HG02973 (cell line): ENCODE measurements at regions not wholly inside any gene's neighbourhood (a gene's known extent, or its start where the extent isn't known, plus 50 kb on each side); places are given as distances from the start of the nearest gene placed in this dataset.
"Not testable (repeated sequence)": the region's sequence is repeated elsewhere in the genome, so short reads cannot be mapped to it uniquely, and the experiment has no call there.

ENCODE experiments used
- ATAC-seq: cut with Tn5 transposase; IDR thresholded peaks from one replicate; pipeline ENCODE4 v1.9.1; 2021; ENCODE audit warnings: moderate library complexity; ENCODE audit not compliant: unreplicated experiment

DNA sequence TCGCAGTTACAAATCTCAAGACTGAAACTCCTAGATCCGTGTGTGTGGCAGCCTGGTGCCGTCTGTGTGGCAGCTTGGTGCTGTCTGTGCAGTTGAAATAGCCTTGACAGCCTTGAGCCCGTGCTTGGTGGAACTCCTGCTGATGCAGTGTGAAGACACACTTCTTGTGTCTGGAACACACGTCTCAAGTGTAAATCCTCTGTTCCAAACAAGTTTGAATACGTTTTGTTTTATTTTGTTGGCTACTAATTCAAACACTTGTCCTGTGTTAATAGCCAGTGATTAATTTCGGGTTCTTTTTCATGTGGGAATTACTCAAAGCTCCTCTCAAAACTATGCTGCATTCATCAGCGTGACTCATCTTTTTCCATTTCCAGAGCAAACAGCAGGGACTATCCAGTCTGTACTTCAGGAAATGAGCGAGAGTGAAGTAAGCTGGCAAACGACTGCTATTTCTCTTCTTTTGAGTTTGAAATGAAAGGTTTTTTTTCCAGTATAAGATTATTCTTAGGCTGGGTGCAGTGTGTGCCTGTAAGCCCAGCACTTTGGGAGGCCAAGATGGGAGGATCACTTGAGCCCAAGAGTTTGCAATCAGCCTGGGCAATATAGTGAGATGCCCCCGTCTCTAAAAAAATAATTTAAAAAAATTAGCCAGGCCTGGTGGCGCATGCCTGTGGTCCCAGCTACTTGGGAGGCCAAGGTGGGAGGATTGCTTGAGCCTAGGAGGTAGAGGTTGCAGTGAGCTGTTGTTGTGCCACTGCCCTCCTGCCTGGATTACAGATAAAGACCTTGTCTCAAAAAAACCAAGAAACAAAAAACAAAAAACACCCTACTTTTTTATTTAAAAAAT is 152.9 kb downstream of the SPP2 start:
- ATAC-seq: no peak

DNA sequence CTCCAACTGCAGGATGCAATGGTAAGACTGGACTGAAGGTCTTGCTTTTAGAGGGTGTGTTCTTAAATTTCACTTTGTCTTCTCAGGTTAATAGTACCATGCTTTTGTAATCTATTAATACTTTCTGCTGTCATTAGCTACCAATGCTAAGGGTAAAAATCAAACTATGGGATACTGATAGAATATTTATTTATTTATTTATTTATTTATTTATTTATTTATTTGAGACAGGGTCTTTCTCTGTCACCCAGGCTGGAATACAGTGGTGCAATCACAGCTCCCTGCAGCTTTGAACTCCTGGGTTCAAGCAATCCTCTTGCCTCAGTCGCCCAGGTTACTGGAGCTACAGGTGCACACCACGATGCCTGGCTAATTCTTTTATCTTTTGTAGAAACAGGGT is 152.1 kb downstream of the SPP2 start:
- no peak for ATAC-seq

DNA sequence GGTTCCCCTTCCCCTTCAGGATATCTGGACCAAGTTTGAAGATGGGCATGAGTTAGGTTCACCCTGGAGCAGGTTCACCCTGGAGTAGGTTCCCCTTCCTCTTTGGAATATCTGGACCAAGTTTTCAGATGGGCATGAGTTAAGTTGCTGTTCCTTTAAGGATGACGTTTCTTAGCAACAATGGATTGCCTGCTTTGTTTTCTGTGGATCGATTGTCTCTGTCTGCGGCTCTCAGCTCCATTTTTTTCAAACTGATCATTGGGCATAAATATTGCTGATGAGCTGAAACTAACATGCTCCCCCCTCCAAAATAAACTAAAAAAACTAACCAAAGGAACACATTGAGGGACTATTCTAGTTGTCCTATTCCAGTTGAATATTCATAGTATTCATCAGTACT is 149.5 kb downstream of the SPP2 start:
- ATAC-seq: no peak

DNA sequence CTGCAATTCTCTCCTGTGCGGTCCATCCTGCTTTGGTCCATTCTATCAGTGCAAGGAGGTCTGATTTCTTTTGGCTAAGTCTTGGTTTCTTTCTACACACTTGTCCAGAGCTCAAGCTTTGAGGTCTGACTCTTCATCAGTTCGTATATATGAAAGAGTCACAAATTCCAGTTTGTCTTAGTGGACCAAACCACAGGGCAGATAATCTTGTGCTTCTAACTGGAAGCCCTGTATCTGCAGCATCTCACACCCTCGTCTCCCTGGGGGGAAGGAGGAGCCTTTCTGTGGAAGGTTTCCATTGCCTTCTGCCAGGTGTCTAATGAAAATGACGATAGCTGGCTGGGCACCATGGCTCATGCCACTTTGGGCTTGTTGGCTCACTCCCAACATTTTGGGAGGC is 148.5 kb downstream of the SPP2 start:
- ATAC-seq: no peak

DNA sequence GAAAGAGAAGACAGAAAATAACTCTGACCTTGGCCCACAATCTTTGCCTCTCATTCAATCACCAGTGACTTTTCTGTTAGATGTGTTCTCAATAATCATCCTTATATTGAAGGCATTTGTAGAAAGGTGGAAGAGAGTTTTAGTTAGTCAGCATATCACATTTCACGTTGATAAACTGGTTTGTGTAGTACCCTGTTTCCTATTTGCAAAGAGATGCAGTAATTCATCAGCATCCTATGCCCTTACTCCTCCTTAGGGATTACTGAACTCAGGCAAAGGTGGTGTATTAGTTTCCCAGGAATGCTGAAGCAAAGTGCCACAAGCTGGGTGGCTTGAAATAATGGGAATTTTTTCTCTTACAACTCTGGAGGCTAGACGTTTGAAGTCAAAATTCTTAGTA is 145.0 kb downstream of the SPP2 start:
- no peak for ATAC-seq

DNA sequence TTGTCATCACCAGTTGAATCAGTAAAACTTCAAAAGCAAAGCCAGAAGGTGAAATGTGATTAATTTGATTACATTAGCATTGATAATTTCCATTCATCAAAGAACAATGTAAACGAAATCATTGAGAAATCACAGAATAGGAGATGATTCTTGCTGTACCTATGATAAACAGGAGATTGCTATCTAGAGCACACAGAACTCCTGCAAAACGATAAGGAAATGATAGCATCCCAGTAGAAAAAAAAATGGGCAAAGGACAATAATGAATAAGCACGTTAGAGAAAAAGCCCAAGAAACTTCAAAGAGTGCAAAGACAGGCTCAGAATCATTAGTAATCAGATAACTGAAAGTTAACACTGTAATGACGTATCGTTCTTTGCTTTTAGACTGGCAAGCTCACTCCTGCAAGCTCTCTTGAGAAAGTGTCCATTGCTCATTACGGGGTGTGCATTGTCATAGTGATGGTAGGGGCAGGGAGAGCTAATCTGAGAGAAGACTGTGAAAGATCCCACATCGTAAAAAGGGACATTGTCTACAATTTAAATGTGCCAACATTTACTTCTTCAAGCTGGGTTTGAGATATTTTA is 143.6 kb downstream of the SPP2 start:
- ATAC-seq: no peak

DNA sequence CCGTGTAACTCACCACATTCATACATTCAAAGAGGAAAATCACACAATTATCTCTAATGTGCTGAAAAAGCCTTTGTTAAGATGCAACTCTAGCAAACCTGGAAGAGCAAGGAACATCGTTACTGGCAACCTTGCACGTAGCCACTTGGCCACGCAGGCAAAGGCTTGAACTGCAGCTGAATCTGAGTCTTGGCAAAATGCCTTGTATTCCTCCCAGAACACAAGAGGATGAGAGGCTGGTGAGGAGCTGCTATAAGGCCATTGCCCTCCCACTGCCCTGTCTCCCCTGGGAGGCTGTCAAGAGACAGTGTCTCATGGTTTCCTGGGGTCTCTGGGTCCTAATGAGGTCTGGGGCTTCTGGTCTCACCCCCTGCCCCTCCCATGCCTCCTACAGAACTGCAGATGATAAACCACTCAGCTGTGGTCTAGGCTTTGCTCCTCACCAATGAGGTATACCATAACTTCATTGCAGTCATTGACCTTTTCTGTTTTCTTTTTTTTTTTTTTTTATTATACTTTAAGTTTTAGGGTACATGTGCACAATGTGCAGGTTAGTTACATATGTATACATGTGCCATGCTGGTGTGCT is 141.4 kb downstream of the SPP2 start:
- ATAC-seq: no peak

DNA sequence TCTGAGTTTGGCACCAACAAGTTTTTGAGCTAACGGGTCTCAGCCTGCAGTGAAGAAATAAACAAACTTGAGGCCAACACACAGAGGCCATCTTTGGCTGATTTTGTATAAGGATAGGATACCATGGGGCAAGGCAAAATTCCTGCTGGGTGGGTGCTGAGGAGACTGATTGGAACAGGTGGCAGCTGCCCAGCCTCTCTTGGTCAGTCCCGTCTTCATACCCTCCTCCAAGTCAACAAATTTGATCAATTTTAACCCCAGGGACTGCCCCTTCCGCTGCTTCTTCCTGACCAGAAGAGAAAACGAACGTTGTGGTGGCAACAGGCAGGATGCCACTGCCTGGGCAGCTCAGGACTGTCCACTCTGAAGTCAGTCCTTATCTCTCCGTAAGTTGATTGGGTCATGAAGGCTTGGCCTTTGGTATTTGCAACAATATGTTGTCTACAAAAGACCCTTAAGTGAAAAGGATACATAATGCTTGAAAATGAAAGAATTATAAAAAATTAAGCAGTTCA is 139.3 kb downstream of the SPP2 start:
- no peak for ATAC-seq

DNA sequence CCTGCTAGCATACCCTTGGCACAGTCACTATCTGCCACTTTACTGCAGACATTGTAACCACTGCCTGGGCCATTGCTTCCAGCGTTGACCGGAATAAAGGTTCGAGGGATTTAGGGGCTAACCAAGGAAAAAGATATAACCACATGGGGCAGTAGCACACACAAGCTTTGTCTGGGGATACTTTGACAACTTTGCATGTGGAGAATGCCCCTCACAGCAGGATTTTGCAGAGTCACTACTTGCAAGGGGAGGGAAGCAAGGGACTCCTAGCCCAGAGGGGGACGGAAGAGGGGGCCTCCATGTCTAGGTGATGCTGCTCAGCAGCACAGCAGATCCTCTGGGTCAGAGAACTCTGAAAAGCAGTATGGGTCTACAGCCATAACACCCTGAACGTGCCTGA is 138.7 kb downstream of the SPP2 start:
- no peak for ATAC-seq

DNA sequence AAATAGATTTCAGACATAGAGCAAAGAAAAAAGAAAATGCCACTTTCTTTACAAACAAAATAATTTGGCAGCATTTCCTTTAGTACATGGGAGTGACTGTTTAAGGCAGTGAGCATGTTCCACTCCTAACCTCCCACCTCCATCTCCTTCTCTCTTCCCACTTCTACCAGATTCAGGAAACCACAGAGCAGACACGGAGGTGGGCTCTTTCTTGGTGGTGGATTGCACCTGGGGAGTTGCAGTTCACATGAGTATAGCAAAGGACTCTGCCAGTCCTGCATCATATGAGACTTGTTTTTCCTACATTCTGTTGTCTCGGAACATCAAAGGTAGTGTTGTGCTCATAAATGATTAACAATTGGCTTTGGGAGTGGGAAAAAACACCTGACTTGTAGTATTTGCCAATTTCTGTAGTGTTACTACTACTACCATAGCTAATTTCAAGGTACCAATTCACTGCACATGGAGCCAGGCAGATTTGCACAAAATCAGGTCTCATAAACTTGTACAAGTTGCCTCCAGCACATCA is 137.2 kb downstream of the SPP2 start:
- ATAC-seq: no peak

DNA sequence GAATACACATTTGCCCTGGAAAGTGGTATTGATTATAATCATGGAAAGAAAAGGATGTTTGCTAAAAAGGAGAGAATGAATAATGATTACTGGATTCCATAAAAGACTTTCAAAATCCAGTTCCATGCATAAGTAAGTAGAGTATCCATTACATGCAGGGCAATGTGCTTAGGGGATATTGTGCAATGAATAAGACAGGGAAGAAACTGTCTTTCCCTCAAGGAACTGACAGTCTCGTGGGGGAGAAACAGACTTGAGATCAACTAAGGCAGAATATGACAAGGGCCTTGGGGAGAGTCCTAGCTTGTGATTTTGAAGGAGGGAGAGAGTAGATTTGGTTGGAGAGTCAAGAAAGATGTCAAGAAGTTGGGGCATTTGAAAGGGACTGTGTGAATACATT is 130.6 kb downstream of the SPP2 start:
- ATAC-seq: no peak

DNA sequence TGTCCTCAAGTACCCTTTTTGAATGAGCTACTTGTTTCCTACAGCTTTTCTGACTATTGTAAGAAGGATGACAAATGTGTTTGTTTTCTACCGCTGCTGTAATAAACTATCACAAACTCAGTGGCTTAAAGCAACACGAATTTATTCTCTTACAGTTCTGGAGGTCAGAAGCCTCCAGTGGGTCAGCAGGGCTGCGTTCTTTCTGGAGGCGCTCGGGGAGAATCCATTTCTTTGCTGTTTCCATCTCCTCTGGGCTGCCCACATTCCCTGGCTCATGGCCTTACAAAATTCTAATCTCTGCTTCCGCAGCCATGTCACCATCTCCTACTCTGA is 128.5 kb downstream of the SPP2 start:
- no peak for ATAC-seq

DNA sequence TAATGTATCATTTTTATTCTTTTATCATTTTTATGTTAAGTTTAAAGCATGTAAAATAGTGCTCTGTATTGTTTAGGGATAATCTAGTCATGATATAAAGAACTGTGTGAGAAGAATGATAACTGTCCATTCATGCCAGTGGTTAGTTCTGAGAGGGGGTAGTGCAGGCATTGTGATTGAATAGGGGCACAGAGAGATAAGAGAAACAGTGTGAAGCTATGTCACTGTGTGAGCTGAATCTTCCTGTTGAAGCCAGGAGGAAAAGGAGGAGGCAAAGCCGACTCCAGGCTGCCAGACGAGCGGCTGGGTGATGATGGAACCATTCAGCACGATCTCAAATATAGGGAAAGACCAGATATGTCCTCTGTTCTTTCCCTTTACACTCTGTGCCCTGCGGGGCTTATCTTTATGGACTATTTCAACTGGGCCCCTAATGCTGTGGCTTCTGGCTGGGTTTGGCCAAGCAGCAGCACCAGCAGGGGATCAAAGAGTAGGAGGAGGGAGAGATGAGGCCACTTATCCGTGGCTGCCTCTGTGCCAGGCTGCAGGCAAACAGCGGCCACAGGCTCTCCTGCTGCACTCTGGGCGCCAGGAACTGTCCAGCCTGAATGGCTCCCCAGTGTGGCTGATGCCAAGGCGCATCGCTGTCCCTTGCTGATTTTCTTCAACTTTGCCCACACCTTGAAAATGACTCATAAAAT is 128.0 kb downstream of the SPP2 start:
- no peak for ATAC-seq

DNA sequence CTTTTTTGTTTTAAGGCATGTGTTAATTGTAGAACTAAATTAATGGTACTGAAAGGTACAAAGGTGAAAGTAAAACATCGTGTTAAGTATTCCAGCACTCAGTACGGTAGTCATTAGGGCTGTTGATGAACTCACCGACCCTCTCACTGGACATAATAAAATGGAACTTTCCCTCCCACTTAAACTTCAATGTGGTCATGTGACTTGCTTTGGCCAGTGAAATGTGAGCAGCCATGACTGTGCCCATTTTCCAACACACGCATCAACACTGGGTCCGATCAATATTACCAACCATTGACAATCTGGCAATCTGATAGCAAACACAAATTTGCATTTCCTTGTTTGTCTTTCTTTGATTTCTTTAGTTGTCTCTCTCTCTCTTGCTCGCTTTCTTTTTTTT is 125.1 kb downstream of the SPP2 start:
- no peak for ATAC-seq

DNA sequence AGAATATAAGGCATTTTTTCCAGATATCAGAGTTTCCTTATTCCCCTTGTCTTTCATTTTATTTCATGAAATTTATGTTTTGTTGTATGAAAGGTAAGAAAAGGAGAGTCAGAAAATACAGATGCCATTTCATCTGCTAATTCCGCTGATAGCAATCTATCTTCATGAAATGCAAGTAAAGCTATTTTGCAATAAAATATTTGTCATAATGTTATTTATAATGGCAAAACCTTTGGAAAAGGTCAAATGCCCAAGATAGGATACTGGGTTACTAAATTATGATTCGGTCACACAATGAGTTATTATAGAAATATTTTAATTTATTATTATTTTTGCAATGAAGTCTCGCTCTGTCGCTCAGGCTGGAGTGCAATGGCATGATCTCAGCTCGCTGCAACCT is 124.2 kb downstream of the SPP2 start:
- no peak for ATAC-seq

DNA sequence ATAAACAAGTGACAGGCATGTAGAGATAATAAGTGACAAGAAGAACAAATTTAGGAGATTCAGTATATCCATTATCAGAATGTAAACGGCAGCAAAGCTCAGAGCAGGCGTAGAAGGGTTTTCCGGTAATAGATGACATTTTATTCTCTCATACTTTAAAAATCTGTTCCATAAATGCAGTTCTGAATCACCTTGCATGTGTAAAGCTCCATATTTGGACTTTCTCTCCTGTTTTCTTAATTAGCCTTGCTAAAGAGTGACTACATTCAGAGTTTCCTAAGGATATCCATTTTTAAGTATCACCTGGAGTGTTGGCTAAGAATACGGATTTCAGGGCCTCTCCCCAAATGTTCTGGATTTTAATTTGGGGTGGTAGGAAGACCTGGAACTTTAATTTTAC is 122.0 kb downstream of the SPP2 start:
- no peak for ATAC-seq

DNA sequence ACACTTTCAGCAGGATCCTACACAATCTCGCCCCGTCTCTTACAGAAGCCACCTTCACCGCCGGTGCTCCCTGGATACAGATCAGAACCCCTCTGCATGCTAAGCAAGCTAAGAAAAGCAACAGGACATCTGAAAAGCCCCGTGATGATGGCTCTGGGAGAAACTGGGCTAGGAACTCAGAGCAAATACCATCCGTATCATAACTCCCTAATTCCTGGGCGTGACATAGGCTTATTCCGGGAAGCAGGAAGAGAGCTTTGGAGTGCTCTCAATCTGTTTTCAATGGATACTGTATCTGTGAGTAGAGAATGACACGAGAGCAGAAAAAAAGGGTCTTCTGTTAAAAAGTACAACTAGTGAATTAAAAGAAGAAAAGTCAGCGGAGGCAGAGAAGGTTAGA is 121.6 kb downstream of the SPP2 start:
- ATAC-seq: no peak

DNA sequence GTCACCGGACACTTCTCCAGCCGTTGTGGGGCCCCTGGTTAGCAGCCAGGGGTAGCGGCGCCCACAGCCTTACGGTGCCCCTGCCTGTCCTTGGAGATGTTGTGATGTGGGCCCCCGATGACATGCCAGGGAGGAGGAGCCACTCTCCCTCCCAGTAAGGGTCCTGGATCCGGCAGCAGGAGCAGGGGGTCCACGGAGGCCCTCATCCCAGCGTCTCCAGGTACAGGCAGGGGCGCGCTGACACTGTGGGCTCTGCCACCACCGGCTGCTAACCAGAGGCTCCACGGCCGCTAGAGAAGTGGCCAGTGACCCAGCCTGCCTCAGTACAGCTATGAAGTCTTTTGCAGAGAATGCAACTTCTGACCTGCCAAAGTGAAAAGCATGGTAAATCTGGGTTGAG is 121.2 kb downstream of the SPP2 start:
- ATAC-seq: no peak

DNA sequence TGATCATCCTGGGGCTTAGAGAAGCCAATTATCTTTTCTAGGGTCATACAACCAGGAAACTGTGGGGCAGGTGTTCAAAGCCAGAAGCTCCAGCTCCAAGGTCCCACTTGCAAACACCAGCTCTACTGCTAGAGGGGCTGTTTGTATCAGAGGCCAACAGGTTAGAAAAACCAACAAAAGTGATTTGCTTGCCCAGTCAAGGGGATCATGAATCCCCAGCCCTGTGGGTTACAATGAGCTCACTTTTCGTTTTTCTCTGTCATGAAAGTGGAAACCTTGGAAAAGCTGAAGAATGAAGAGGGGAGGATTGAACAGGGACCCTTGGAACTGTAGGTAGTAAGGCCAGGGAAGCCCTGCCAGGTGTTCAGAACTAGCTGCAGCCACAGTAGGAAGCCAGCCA is 119.2 kb downstream of the SPP2 start:
- ATAC-seq: no peak

DNA sequence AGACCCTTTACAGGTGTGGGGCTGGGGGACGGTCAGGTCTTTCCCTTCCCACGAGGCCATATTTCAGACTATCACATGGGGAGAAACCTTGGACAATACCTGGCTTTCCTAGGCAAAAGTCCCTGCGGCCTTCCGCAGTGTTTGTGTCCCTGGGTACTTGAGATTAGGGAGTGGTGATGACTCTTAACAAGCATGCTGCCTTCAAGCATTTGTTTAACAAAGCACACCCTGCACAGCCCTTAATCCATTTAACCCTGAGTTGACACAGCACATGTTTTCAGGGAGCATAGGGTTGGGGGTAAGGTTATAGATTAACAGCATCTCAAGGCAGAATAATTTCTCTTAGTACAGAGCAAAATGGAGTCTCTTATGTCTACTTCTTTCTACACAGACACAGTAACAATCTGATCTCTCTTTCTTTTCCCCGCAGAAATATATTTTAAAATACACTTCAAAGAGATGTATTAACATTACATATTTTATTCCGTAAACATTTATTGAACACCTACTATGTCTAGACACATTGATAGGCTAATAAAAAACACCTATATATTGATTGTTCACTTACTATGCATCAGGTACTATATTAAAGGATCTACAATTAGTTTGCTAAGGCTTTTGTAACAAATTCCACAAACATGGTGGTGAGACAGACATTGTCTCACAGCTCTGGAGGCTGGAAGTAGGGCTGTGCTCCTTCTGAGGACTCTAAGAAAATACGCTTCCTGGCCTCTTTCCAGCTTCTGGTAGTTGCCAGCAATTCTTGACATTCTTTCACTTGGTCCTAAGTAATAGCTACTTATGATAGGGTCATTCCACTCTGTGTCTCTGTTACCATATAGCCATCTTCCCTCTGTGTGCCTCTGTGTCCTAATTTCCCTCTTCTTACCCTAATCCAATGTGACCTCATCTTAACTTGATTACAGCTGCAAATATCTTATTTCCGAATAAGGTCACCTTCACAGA is 118.4 kb downstream of the SPP2 start:
- ATAC-seq: not testable (repeated sequence)
